Activated T-cell treated with anti-CD3 and anti-CD28 coated beads, Interleukin-2, amount 50 U/mL, for 24 hours (primary cell): ENCODE measurements at regions not wholly inside any gene's neighbourhood (a gene's known extent, or its start where the extent isn't known, plus 50 kb on each side); places are given as distances from the start of the nearest gene placed in this dataset.

Experiments used
- DNase-seq: peaks from one replicate; pipeline ENCODE4 v3.0.0-alpha.2; 2020
- H3K27ac Mint-ChIP-seq: 2 replicates; pipeline ENCODE4 v1.8.0; 2020; ENCODE audit warnings: mild to moderate bottlenecking, mixed read lengths
- H3K27me3 Mint-ChIP-seq: 2 replicates; pipeline ENCODE4 v1.8.0; 2020; ENCODE audit warnings: mixed read lengths
- H3K36me3 Mint-ChIP-seq: 2 replicates; pipeline ENCODE4 v1.8.0; 2020; ENCODE audit warnings: low read depth, mixed read lengths
- H3K4me1 Mint-ChIP-seq: 2 replicates; pipeline ENCODE4 v1.8.0; 2020; ENCODE audit warnings: low read depth, mixed read lengths
- H3K4me3 Mint-ChIP-seq: 2 replicates; pipeline ENCODE4 v1.8.0; 2020; ENCODE audit warnings: mild to moderate bottlenecking, moderate library complexity, mixed read lengths
- H3K9me3 Mint-ChIP-seq: 2 replicates; pipeline ENCODE4 v1.8.0; 2020; ENCODE audit warnings: mixed read lengths

DNA sequence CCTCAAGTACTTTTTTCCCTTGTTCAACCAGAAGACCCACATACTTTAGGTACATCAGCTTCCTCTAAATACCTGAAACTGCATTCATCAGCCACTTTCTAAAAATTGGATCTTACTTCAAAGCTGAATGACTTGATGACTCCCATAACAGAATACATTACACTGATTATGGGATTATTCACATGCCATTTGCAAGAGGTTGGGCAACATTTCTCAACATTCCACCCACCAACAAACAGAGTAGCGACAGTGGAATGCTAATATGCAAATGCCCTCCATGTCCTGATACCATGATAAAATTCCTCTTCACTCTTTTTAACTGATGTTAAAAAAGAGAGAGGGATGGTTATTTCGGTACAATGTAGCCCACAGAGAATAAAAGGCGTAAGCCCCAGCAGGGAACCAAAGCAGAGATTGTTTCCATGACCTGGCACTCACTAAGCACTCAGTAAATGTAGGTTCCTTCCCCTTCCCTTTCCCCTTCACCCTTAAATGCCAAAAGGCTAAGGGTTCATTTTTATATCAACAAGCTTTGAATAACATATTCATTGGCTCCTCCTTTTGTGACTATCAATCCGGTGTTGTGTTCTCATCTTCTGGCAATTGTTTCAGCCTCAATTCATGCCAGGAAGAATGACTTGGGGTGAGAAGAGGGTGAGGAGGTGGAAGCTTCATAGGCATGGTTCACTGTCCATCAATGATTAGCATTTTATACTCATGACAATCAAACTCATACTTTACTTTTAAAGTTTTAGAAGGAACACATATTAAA, 317.2 kb downstream of the DHX15 start:
- no peaks in the 10 kb centered on the region for H3K27me3 Mint-ChIP-seq
- peaks cover 3% of the 10 kb centered on the region for H3K9me3 Mint-ChIP-seq
- no peak for DNase-seq
- H3K27ac Mint-ChIP-seq: no peak overlapping the region
- H3K4me3 Mint-ChIP-seq: no peak overlapping the region
- H3K4me1 Mint-ChIP-seq: no peaks in the 10 kb centered on the region
- H3K36me3 Mint-ChIP-seq: no peaks in the 10 kb centered on the region

- Mint-ChIP-seq H3K27ac (no peak overlapping the region), H3K4me3 (no peak overlapping the region), H3K36me3 (no peaks in the 10 kb centered on the region), H3K27me3 (no peaks in the 10 kb centered on the region), H3K9me3 (peaks cover 3% of the 10 kb centered on the region), H3K4me1 (no peaks in the 10 kb centered on the region)
- DNase-seq: no peak
These were observed 318.4 kb downstream of the DHX15 start for GRCh38 chr4:24265989-24266388.

DNA sequence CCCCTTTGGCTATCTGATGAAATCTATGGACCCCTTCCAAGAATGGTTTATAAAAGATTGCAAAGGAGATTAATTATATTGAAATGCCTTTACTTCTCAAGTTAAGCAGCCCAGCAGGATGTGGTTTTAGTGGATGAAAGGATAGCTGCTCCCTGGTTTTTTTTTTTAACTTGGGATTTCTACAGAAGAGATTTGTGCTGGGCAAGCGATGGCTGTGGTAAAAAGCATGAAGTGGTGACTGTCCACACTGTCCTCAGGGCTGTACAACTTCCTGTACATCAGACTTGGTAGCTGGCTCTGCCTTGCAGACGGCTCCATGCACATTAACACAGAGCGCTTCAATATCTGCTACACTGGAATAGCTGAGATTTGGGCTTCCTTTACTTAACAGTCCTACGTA, 321.7 kb downstream of the DHX15 start:
- H3K27me3 Mint-ChIP-seq: no peaks in the 10 kb centered on the region
- no peak overlapping the region for H3K4me3 Mint-ChIP-seq
- no peaks in the 10 kb centered on the region for H3K36me3 Mint-ChIP-seq
- H3K27ac Mint-ChIP-seq: no peak overlapping the region
- DNase-seq: no peak
- H3K9me3 Mint-ChIP-seq: peaks cover 3% of the 10 kb centered on the region
- H3K4me1 Mint-ChIP-seq: no peaks in the 10 kb centered on the region

DNA sequence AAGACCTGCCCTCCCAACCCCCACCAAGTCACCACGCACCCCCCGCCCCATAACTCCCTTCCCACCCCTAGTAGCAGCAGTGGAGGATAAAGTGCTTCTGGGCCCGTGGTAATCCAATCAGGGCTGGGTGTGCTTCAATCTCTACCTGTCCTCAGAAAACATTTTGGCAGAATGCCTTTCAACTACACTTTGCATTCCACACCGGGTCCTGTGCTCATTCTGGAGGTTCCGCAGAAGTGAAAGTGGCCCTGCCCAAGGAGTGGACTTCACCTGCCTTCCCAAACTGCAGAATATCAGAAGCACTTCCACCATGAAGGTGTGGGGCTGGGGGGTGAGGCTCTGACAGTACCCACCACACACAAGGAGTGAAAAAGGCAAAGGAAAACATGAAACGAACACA, 322.3 kb downstream of the DHX15 start:
- H3K27ac Mint-ChIP-seq: no peak overlapping the region
- H3K9me3 Mint-ChIP-seq: peaks cover 3% of the 10 kb centered on the region
- DNase-seq: no peak
- no peaks in the 10 kb centered on the region for H3K36me3 Mint-ChIP-seq
- no peaks in the 10 kb centered on the region for H3K4me1 Mint-ChIP-seq
- no peaks in the 10 kb centered on the region for H3K27me3 Mint-ChIP-seq
- H3K4me3 Mint-ChIP-seq: no peak overlapping the region

DNA sequence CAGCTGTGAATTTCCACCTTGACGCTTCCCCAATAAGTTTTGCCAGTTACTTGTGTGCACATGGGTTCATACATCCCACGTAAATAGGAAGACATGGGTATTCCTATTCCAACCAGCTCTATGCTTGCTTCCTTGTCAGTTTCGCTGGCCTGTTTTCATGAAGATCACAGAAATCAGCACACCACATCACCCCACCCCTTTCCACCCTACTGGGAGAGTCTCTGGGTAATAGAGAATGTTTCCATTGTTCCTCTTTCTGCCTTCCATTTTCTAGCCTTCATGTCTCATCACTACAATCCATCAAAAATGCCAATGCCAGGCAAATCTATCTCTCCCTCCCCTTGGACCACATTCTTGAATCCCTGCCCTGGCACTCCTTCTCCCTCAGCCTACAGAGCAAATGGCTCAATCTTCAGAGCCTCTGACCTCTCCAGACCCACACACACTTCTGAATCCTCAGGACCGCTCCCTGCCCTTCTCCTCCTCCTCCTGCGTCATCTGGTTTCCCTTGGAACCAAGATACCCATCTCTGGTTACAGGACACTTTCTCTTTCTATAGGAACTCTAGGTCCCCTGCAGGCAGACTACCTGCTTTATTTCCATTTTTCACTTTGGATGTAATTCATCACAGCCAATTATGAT, 323.3 kb downstream of the DHX15 start:
- no peak overlapping the region for H3K4me3 Mint-ChIP-seq
- no peaks in the 10 kb centered on the region for H3K36me3 Mint-ChIP-seq
- H3K9me3 Mint-ChIP-seq: peaks cover 3% of the 10 kb centered on the region
- H3K27me3 Mint-ChIP-seq: no peaks in the 10 kb centered on the region
- H3K27ac Mint-ChIP-seq: no peak overlapping the region
- no peak for DNase-seq
- no peaks in the 10 kb centered on the region for H3K4me1 Mint-ChIP-seq

GRCh38 chr4:24260133-24260715, 324.1 kb downstream of the DHX15 start:
- no peaks in the 10 kb centered on the region for H3K36me3 Mint-ChIP-seq
- no peaks in the 10 kb centered on the region for H3K27me3 Mint-ChIP-seq
- no peaks in the 10 kb centered on the region for H3K4me1 Mint-ChIP-seq
- DNase-seq: no peak
- no peak overlapping the region for H3K27ac Mint-ChIP-seq
- no peaks in the 10 kb centered on the region for H3K9me3 Mint-ChIP-seq
- no peak overlapping the region for H3K4me3 Mint-ChIP-seq

GRCh38 chr4:24256547-24256946, 327.8 kb downstream of the DHX15 start:
- Mint-ChIP-seq H3K4me3 (no peak overlapping the region), H3K36me3 (no peaks in the 10 kb centered on the region), H3K27ac (no peak overlapping the region), H3K9me3 (no peaks in the 10 kb centered on the region), H3K27me3 (no peaks in the 10 kb centered on the region), H3K4me1 (no peaks in the 10 kb centered on the region)
- DNase-seq: no peak

DNA sequence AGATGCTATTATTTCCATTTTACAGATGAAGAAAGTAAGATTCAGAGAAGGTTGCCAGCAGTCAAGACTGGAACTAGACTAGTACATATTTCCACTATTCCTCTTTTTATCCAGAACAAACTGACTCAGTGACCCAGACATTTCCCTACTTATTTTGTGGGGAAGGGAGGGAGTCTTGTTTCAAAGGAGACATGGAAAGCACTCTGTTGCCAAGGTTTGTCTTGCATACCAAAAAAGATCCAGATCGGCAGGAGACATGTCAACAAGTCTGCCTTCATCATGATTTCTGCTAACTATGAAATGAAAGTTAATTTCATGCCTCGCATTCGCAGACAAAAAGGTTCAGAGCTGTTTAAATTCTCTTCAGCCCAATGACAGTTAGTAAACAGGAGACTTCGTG, 328.3 kb downstream of the DHX15 start:
- Mint-ChIP-seq H3K9me3 (no peaks in the 10 kb centered on the region), H3K27ac (no peak overlapping the region), H3K36me3 (no peaks in the 10 kb centered on the region), H3K4me3 (no peak overlapping the region), H3K4me1 (no peaks in the 10 kb centered on the region), H3K27me3 (no peaks in the 10 kb centered on the region)
- DNase-seq: no peak

- H3K9me3 Mint-ChIP-seq: no peaks in the 10 kb centered on the region
- H3K27ac Mint-ChIP-seq: no peak overlapping the region
- H3K27me3 Mint-ChIP-seq: no peaks in the 10 kb centered on the region
- no peaks in the 10 kb centered on the region for H3K36me3 Mint-ChIP-seq
- H3K4me1 Mint-ChIP-seq: no peaks in the 10 kb centered on the region
- no peak for DNase-seq
- no peak overlapping the region for H3K4me3 Mint-ChIP-seq
These were observed 332.2 kb downstream of the DHX15 start for GRCh38 chr4:24252121-24252520.

GRCh38 chr4:24251589-24251988, 332.8 kb downstream of the DHX15 start:
- no peak for DNase-seq
- H3K4me1 Mint-ChIP-seq: no peaks in the 10 kb centered on the region

DNA sequence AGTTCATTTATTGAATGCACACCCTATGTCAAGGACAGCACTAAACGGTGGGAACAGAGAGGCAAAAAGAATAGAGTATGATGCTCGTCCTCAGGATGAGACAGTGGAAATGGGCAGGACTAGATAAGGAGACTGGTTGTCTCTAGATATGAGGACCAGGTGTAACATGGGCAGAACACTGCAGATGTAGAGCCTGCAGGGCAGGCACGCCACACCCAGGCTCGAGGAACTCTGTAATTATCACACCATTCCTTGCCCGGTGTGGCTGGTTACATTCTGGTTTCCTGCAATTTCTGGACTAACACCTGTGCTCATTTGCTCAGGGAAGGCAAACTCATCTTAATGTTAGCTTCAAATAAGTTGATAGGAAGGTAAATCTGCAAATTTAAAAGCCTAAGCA, 334.4 kb downstream of the DHX15 start:
- DNase-seq: no peak
- Mint-ChIP-seq H3K9me3 (no peaks in the 10 kb centered on the region), H3K4me1 (no peaks in the 10 kb centered on the region), H3K27me3 (no peaks in the 10 kb centered on the region), H3K4me3 (no peak overlapping the region), H3K36me3 (no peaks in the 10 kb centered on the region), H3K27ac (no peak overlapping the region)

More at GRCh38 chr4:24251589-24251988, 332.8 kb downstream of the DHX15 start:
- no peak overlapping the region for H3K4me3 Mint-ChIP-seq
- H3K27me3 Mint-ChIP-seq: no peaks in the 10 kb centered on the region
- no peak overlapping the region for H3K27ac Mint-ChIP-seq
- no peaks in the 10 kb centered on the region for H3K9me3 Mint-ChIP-seq
- no peaks in the 10 kb centered on the region for H3K36me3 Mint-ChIP-seq

GRCh38 chr4:24248674-24249630, 335.4 kb downstream of the DHX15 start:
- Mint-ChIP-seq H3K4me1 (no peaks in the 10 kb centered on the region), H3K36me3 (no peaks in the 10 kb centered on the region), H3K4me3 (no peak overlapping the region), H3K9me3 (no peaks in the 10 kb centered on the region), H3K27me3 (no peaks in the 10 kb centered on the region), H3K27ac (no peak overlapping the region)
- DNase-seq: no peak

DNA sequence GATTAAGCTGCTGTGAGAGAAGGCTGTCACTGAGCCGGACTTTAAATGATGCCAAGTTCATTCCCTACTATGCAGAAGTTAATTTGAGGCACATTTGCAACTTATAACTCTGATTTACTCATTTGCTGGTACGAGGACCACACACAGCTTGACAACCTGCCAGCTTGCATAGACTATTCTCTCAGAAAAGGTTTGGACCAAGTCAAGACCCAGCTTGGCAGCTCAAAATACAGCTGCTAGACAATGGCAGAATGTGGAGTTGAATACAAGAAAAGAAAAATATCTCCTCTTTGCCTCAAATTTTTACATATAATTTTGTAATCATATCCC, 338.9 kb downstream of the DHX15 start:
- DNase-seq: no peak
- H3K27ac Mint-ChIP-seq: no peak overlapping the region
- no peaks in the 10 kb centered on the region for H3K36me3 Mint-ChIP-seq
- no peaks in the 10 kb centered on the region for H3K4me1 Mint-ChIP-seq
- H3K9me3 Mint-ChIP-seq: no peaks in the 10 kb centered on the region
- H3K4me3 Mint-ChIP-seq: no peak overlapping the region
- no peaks in the 10 kb centered on the region for H3K27me3 Mint-ChIP-seq

DNA sequence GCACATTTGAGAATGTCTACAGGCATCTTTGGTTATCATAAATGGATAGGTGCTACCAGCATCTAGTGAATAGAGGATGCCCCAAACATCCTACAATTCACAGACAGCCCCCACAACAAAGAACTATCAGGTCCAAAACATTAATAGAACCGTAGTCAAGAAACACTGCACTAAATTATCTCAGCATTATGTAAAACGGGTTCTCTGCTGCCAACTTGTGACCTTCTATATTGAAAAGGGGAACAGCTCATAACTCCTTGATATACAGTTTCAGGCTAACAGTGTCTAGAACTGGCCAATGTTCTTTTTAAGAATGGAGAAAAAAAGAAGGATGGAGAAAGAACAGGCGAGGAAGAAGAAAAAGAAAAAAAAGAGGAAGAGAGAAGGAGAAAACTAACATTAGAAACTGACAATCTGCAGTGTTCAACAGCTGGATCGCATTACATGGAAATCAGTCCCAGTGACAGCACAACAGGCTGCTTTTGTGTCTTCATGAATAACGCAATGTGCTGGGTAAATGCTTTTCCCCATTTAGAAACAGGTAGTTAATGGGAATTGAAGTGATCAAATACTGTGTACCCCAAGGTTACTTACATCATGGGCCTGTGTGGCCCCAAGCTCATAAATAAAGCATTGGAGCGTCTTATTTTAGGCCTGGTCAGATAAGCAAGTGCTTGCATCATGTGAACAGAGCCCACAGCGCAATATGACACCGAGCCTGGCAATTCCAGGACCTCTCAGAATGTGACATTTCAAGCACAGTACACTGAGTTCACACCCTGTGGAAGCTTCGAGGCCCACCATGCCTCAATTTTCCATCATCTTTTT, 339.5 kb downstream of the DHX15 start:
- no peaks in the 10 kb centered on the region for H3K4me1 Mint-ChIP-seq
- H3K9me3 Mint-ChIP-seq: no peaks in the 10 kb centered on the region
- H3K36me3 Mint-ChIP-seq: no peaks in the 10 kb centered on the region
- H3K4me3 Mint-ChIP-seq: no peak overlapping the region
- no peak for DNase-seq
- H3K27ac Mint-ChIP-seq: no peak overlapping the region
- H3K27me3 Mint-ChIP-seq: no peaks in the 10 kb centered on the region
